Fibroblast of villous mesenchyme (primary cell): ENCODE measurements at regions not wholly inside any gene's neighbourhood (a gene's known extent, or its start where the extent isn't known, plus 50 kb on each side); places are given as distances from the start of the nearest gene placed in this dataset.

Source experiments
- DNase-seq: peaks from one replicate; pipeline ENCODE4 v3.0.0-alpha.2; 2010; ENCODE audit warnings: low read depth
- H3K4me3 ChIP-seq: 2 replicates; pipeline ENCODE4 v1.5.1; 2011; ENCODE audit warnings: low read depth, mild to moderate bottlenecking, low read length
- TF ChIP-seq, protein P1 (sequence below): IDR thresholded peaks from 2 replicates; pipeline ENCODE4 v1.5.1; 2012; ENCODE audit warnings: low read depth, mild to moderate bottlenecking, low read length; ENCODE audit not compliant: insufficient read depth

DNA sequence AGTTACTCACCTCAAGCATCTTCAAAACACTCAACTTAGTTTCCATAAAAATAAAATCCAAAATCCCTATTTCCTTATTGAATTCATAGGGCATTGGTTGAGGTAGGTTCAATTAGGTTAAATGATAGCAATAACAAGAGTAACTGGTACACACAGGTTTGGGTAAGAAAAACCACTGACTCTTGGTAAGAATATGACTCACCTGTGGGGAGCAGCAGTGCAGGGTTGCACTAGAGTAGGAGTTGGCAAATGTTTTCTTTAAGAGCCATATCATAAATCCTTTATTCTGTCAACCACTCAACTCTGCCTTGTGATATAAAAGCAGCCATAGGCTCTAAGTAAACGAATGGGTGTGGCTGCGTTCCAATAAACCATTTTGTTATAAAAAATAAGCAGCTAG lies 71.4 kb upstream of the CDH20 start:
- TF ChIP-seq, protein P1, sequence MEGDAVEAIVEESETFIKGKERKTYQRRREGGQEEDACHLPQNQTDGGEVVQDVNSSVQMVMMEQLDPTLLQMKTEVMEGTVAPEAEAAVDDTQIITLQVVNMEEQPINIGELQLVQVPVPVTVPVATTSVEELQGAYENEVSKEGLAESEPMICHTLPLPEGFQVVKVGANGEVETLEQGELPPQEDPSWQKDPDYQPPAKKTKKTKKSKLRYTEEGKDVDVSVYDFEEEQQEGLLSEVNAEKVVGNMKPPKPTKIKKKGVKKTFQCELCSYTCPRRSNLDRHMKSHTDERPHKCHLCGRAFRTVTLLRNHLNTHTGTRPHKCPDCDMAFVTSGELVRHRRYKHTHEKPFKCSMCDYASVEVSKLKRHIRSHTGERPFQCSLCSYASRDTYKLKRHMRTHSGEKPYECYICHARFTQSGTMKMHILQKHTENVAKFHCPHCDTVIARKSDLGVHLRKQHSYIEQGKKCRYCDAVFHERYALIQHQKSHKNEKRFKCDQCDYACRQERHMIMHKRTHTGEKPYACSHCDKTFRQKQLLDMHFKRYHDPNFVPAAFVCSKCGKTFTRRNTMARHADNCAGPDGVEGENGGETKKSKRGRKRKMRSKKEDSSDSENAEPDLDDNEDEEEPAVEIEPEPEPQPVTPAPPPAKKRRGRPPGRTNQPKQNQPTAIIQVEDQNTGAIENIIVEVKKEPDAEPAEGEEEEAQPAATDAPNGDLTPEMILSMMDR = no peak
- no peak for DNase-seq
- no peak overlapping the region for H3K4me3 ChIP-seq

DNA sequence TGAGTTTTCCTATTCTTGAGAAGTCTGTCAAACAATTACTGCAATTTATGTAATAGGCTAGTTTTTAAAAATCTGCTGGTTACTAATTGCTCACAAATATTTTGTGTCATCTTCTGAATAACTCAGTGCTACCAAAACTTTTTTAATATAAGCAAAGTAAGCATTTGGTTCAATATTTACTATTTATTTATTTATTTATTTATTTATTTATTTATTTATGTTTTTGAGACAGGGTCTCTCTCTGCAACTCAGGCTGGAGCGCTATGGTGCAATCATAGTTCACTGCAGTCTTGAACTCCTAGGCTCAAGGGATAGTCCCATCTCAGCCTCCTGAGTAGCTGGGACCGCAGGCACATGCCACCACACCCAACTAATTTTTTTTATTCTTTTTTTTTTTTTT lies 60.4 kb upstream of the CDH20 start:
- no peak overlapping the region for H3K4me3 ChIP-seq
- DNase-seq = no peak
- TF ChIP-seq, protein P1 = no peak

DNA sequence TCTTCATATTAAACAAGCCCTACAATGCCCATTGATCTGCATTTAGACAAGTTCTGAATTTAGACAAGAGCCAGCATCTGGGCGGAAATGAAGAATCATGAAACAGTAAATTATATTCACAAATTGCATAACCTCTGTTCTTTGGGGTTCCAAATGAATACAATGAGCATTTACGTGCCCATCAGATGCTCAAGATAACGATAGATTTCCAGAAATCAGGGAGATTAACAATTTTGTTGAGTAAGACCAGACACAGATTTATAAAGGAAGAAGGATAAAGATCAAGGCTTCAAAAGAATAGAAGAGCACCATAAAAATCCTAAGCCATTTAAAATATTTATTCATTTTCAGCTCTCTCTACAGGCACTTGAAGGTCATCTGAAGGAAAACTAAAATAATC lies 59.7 kb upstream of the CDH20 start:
- TF ChIP-seq, protein P1 = no peak
- no peak overlapping the region for H3K4me3 ChIP-seq

DNA sequence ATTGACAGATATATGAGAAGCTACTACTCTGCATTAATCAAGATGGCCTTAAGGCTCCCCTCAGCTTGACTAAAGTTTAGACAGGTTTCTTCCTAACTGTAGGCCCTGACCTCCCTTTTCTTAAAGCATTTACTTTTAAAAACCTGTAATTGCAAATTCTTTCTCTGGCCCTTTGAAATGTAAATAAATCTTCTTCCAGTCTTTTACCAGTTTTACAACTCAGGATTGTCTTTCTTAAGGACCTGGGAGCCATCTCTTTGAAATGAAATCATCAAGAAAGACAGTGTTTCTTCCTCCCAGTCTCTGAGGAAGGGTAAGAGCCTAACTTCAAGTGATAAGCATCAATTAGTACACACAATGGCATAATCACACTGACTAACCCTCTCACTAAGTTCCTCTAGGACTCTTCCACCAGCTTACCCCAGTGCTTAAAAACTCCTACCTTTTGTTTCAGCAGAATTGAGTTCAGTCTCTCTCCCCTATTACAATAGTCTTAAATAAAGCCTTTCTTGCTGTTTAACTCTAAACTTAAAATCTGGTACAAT lies 58.7 kb upstream of the CDH20 start:
- TF ChIP-seq, protein P1 = no peak
- DNase-seq = no peak
- H3K4me3 ChIP-seq = no peak overlapping the region

More for the DNA sequence above, 59.7 kb upstream of the CDH20 start:
- DNase-seq = no peak

DNA sequence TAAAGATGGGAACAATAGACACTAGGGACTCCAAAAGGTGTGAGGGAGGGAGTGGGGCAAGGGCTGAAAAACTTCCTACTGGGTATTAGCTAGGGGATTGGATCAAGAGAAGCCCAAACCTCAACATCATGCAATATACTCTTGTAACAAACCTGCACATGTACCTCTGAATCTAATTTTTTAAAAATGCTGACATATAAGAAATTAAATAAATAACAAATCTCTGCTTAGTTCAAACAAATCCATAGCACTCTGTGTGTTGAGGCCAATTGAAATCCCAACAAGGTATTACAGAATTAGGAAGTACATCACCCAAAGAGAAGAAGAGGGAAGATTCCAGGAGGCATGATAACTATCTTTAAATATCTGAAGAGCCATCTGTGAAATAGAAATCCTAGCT lies 55.4 kb upstream of the CDH20 start:
- TF ChIP-seq, protein P1 = no peak
- no peak for DNase-seq
- no peak overlapping the region for H3K4me3 ChIP-seq

DNA sequence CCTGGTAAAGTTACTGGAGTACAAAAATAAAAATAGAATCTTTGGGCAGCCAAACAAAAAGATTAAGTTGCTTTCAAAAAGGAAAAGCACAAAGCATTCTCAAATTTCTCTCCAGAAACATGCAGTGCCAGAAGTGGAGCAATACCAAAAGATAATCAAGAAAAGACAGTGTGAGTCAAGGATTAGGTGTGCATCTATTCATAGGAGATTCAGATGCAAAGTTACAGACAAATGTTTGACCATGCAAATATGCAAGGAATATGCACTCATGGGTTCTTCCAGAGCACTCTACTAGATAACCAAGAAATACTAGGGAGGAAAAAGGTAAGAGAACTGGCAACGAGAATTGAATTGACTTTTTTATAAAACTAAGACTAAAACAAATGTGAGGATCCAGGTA lies 51.8 kb upstream of the CDH20 start:
- no peak overlapping the region for H3K4me3 ChIP-seq
- DNase-seq = no peak
- TF ChIP-seq, protein P1 = no peak

DNA sequence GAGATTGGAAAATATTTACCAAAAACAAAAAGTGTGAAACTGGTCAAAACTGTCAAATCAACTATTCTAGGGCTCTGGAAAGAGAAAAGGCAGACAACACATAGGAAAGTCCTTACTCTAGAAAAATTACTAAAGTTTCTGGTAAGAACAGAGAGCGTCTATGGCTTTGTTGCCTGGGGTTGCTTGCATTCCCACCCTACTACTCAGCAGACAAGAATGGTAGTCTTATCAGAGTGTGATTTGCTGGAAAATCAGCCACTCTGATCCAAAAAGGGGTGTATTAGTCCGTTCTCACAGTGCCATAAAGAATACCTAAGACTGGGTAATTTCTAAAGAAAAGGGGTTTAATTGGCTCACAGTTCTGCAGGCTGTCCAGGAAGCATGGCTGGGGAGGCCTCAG lies 50.3 kb upstream of the CDH20 start:
- H3K4me3 ChIP-seq = no peak overlapping the region
- no peak for DNase-seq
- TF ChIP-seq, protein P1 = no peak
